Upper lobe of left lung (tissue), 6 donors: ENCODE measurements at regions not wholly inside any gene's neighbourhood (a gene's known extent, or its start where the extent isn't known, plus 50 kb on each side); places are given as distances from the start of the nearest gene placed in this dataset.

ENCODE experiments used
- ATAC-seq, 2 donors: fragments of 200-7000 bp; cut with Tn5 transposase; one replicate each; pipeline ENCODE4 v1.9.1; 2022; ENCODE audit warnings: mild to moderate bottlenecking in 2 of 2, moderate library complexity in 2 of 2; ENCODE audit not compliant: low FRiP score in 2 of 2
- DNase-seq, 2 donors: peaks; one replicate each; pipeline ENCODE4 v3.0.0-alpha.2; 2019 to 2020
- H3K27ac ChIP-seq, 4 donors: fragments of 200-600 bp; sonication (generic); one replicate each; pipeline ENCODE4 v1.5.1; 2016 to 2019
- H3K27me3 ChIP-seq, 4 donors: fragments of 200-600 bp; sonication (generic); one replicate each; pipeline ENCODE4 v1.5.1; 2017 to 2019
- H3K36me3 ChIP-seq, 4 donors: fragments of 200-600 bp; sonication (generic); one replicate each; pipeline ENCODE4 v1.5.1; 2016 to 2019
- H3K4me1 ChIP-seq, 4 donors: fragments of 200-600 bp; sonication (generic); one replicate each; pipeline ENCODE4 v1.5.1; 2018 to 2019
- H3K4me3 ChIP-seq, 4 donors: fragments of 200-600 bp; sonication (generic); one replicate each; pipeline ENCODE4 v1.5.1; 2017 to 2019; ENCODE audit warnings: mild to moderate bottlenecking in 2 of 4, moderate library complexity in 1 of 4
- H3K9me3 ChIP-seq, 4 donors: fragments of 200-600 bp; sonication (generic); one replicate each; pipeline ENCODE4 v1.5.1; 2018 to 2019
- EP300 ChIP-seq, 4 donors: sonication (generic); formaldehyde crosslinking; IDR thresholded peaks; one replicate each; pipeline ENCODE4 v1.5.1; 2017; ENCODE audit warnings: antibody characterized with exemption in 4 of 4, control low read depth in 2 of 4
- POLR2A ChIP-seq, 4 donors: fragments of 450-650 bp; IDR thresholded peaks; one replicate each; pipeline ENCODE4 v1.5.1; 2016 to 2017; ENCODE audit warnings: antibody characterized with exemption in 4 of 4, mild to moderate bottlenecking in 2 of 4
- POLR2AphosphoS5 ChIP-seq, 2 donors: sonication (generic); formaldehyde crosslinking; IDR thresholded peaks; one replicate each; pipeline ENCODE4 v1.5.1; 2017; ENCODE audit warnings: antibody characterized with exemption in 2 of 2
- WGBS, 2 donors: methylation state at CpG; one replicate each; pipeline ENCODE4 v1.1.5; 2017 to 2018; 5-methylcytosine and 5-hydroxymethylcytosine counted together
- TF ChIP-seq, protein P1 (sequence below), 6 experiments: fragments of 450-650 bp in 4 of 6; fragments of 200-600 bp in 2 of 6; sonication (generic) in 2 of 6; IDR thresholded peaks; one replicate each; pipeline ENCODE4 v1.5.1; 2016 to 2019; ENCODE audit warnings: antibody characterized with exemption in 6 of 6
- donor health status: DM: no; HTN: no; CAD: no; lungs with moderate emphysema.
- donor health status: DM: no; HTN: yes; CAD: no; lungs with severe emphysema.

DNA sequence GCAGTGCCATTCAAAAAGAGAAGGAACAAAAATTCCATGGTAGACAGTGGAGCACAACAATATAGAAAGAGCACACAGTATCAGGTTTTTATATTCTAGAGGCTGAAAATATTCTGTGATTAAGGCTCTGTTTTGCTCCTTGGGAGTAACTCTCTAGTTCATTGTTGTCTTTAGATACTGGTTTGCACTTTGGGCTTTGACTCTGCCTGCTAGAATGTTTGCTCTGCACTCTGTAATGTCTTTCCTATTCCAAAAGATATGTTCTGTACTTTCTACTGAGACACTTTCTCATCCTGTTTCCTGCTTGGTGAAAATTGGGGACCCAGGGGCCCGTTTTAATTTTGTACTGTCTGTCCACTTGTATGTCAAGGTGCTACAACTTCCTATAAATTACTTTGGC is 564.7 kb downstream of the BMP2 start:
- Histone ChIP-seq H3K4me1 (no peaks in the 10 kb centered on the region), H3K4me3 (no peak overlapping the region), H3K27me3 (no peaks in the 10 kb centered on the region), H3K36me3 (no peaks in the 10 kb centered on the region), H3K27ac (no peak overlapping the region), H3K9me3 (no peaks in the 10 kb centered on the region)
- TF ChIP-seq EP300 (IDR thresholded peaks at IDR 0.05) (no peak), POLR2A (IDR thresholded peaks at IDR 0.05) (no peak), POLR2AphosphoS5 (IDR thresholded peaks at IDR 0.05) (no peak)
- TF ChIP-seq, protein P1, sequence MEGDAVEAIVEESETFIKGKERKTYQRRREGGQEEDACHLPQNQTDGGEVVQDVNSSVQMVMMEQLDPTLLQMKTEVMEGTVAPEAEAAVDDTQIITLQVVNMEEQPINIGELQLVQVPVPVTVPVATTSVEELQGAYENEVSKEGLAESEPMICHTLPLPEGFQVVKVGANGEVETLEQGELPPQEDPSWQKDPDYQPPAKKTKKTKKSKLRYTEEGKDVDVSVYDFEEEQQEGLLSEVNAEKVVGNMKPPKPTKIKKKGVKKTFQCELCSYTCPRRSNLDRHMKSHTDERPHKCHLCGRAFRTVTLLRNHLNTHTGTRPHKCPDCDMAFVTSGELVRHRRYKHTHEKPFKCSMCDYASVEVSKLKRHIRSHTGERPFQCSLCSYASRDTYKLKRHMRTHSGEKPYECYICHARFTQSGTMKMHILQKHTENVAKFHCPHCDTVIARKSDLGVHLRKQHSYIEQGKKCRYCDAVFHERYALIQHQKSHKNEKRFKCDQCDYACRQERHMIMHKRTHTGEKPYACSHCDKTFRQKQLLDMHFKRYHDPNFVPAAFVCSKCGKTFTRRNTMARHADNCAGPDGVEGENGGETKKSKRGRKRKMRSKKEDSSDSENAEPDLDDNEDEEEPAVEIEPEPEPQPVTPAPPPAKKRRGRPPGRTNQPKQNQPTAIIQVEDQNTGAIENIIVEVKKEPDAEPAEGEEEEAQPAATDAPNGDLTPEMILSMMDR (IDR thresholded peaks at IDR 0.05): no peak
- 55 to 68% methylated on average over 1 of the region's 1 CpG for WGBS, 2 donors
- ATAC-seq: no peak
- DNase-seq: no peak

DNA sequence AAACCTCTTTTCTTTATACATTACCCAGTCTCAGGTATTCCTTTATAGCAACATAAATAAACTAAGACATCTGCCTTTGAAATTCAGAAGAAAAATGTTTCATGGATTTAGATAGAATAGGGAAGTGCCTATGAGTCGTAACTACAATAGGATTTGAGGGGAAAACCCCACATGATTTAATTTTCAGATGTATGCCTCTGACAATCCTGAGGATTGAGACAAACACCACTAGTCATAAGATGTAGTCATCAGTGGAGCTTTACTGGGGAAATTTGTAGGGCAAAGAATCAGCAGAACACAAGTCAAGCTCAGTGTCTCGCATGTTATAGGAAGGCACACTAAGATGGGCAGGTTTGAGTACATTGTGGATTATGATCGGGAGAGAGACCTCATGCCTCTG is 566.4 kb downstream of the BMP2 start:
- no peak for DNase-seq
- no peaks in the 10 kb centered on the region for H3K27me3 ChIP-seq
- whole genome bisulfite sequencing, 2 donors: 85 to 90% methylated on average over 3 of the region's 3 CpGs
- H3K4me3 ChIP-seq: no peak overlapping the region
- TF ChIP-seq POLR2AphosphoS5 (IDR thresholded peaks at IDR 0.05) (no peak), POLR2A (IDR thresholded peaks at IDR 0.05) (no peak)
- TF ChIP-seq, protein P1 (IDR thresholded peaks at IDR 0.05): no peak
- no peaks in the 10 kb centered on the region for H3K4me1 ChIP-seq
- H3K9me3 ChIP-seq: no peaks in the 10 kb centered on the region
- ATAC-seq: no peak
- no peaks in the 10 kb centered on the region for H3K36me3 ChIP-seq
- no peak overlapping the region for H3K27ac ChIP-seq

DNA sequence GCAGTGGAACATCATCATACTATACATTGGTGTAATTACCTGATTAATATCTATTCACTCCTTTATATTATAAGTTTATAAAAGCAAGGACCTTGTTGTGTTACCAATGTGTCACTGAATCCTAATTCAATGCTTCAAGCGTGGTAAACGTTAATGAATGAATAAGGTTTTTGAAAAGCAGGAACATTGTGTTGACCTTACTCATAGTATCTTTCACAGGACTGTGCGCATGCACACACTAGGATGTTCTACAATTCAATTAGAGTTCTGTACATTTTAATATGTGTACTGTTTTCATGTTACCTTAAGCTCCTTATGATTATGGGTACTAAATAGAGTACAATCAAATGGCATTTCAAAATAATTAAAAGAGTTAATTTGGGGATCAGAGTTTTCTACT is 578.5 kb downstream of the BMP2 start:
- Histone ChIP-seq H3K27me3 (no peaks in the 10 kb centered on the region), H3K27ac (no peak overlapping the region), H3K4me1 (no peaks in the 10 kb centered on the region), H3K9me3 (no peaks in the 10 kb centered on the region), H3K4me3 (no peak overlapping the region), H3K36me3 (no peaks in the 10 kb centered on the region)
- no peak for ATAC-seq
- WGBS, 2 donors: 94 to 99% methylated on average over 3 of the region's 3 CpGs
- TF ChIP-seq POLR2AphosphoS5 (IDR thresholded peaks at IDR 0.05): no peak
- no peak for TF ChIP-seq EP300 (IDR thresholded peaks at IDR 0.05)
- TF ChIP-seq, protein P1 (IDR thresholded peaks at IDR 0.05): no peak
- DNase-seq: no peak

DNA sequence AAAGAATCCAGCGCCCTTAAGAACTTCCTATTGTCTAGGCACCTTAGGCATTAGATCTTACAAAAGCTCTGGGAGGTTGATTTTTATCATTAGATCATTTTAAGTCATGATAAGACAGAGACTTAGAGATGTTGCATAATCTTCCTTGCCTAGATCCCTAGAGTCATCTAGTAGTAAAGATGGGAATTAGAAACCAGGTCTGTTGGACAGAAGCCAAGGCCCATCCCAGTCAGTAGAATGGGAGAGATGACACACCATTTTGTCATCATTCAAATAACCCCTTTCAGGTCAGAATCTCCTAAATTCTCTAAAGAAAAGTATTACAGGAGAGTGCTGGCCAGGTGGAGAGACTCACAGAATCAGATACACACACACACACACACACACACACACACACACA is 579.1 kb downstream of the BMP2 start:
- no peak for ATAC-seq
- no peaks in the 10 kb centered on the region for H3K4me1 ChIP-seq

DNA sequence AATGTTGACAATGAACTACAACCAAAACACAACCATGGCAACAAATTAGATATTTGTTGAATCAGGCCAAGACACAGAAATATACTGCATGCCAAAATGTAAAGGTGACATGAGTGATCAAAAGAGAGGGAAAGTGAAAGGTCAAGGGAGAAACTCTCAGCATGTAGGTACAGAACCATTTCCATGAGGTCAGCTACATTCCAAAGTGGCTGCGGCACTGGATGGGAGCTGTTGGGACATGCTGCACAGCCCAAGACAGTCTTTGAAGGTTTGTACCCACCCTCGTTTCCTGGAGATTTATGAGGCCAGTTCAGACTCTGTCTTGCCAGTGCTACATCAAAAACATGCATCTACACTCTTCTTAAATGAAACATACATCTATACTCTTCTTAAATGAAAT is 579.9 kb downstream of the BMP2 start:
- WGBS, 2 donors: 64 to 73% methylated on average over 2 of the region's 2 CpGs
- Histone ChIP-seq H3K4me1 (no peaks in the 10 kb centered on the region), H3K27me3 (no peaks in the 10 kb centered on the region), H3K4me3 (no peak overlapping the region), H3K36me3 (no peaks in the 10 kb centered on the region), H3K9me3 (no peaks in the 10 kb centered on the region), H3K27ac (no peak overlapping the region)
- ATAC-seq: no peak
- no peak for DNase-seq
- TF ChIP-seq POLR2A (IDR thresholded peaks at IDR 0.05) (no peak), POLR2AphosphoS5 (IDR thresholded peaks at IDR 0.05) (no peak), EP300 (IDR thresholded peaks at IDR 0.05) (no peak)
- TF ChIP-seq, protein P1 (IDR thresholded peaks at IDR 0.05): no peak

More for the DNA sequence above, 579.1 kb downstream of the BMP2 start:
- H3K9me3 ChIP-seq: no peaks in the 10 kb centered on the region
- no peak overlapping the region for H3K4me3 ChIP-seq
- no peaks in the 10 kb centered on the region for H3K27me3 ChIP-seq
- WGBS, 2 donors: 69 to 79% methylated on average over 1 of the region's 1 CpG
- no peak for TF ChIP-seq POLR2AphosphoS5 (IDR thresholded peaks at IDR 0.05)
- TF ChIP-seq EP300 (IDR thresholded peaks at IDR 0.05): no peak
- no peak for TF ChIP-seq POLR2A (IDR thresholded peaks at IDR 0.05)
- TF ChIP-seq, protein P1 (IDR thresholded peaks at IDR 0.05): no peak
- H3K27ac ChIP-seq: no peak overlapping the region
- H3K36me3 ChIP-seq: no peaks in the 10 kb centered on the region
- no peak for DNase-seq
